NCI-H748 treated with DMSO at 0.1 percent for 48 hours (cell line): ENCODE measurements at regions not wholly inside any gene's neighbourhood (a gene's known extent, or its start where the extent isn't known, plus 50 kb on each side); places are given as distances from the start of the nearest gene placed in this dataset.
"Not testable (repeated sequence)": the region's sequence is repeated elsewhere in the genome, so short reads cannot be mapped to it uniquely, and the experiment has no call there.

ENCODE experiments used
- DNase-seq: peaks from one replicate; lab custom pipeline; 2025; lab: John Stamatoyannopoulos, UW

DNA sequence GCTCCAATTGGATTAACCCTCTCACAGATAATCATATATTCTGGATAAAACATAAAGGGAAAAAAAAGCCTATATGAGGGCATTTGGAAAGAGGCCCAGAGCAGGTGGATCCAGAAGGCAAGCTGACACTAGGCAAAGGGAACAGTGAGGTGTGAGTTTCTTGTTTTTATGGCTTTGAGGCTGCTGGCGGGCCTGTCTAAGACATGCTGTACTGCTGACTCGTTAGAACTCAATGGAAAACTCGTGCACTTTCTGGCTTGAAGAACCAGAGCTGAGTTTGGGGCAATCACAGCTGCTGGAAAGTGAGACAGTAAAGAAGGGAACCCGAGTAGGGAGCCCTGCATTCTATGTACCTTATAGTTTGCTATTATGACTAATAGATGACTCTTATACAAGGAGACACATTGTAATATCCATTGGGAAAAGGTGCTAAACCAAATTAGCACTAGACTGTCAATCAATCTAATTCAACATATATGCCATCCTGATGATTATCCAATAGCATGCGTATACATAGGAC lies 637.1 kb downstream of the GATA3 start:
- DNase-seq: no peak

DNA sequence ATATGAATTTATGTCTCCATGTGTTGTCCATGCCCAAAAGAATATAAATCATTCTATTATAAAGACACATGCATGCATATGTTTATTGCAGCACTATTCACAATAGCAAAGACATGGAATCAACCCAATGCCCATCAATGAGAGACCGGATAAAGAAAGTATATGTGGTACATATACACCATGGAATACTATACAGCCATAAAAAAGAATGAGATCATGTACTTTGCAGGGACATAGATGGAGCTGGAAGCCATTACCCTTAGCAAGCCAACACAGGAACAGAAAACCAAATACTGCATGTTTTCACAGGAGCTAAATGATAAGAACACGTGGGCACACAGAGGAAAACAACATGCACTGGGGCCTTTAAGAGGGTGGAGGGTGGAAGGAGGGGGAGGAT lies 639.1 kb downstream of the GATA3 start:
- not testable (repeated sequence) for DNase-seq

GRCh38 chr10:8696746-8697145 lies 642.3 kb downstream of the GATA3 start:
- no peak for DNase-seq

- no peak for DNase-seq
These were observed 646.2 kb downstream of the GATA3 start for GRCh38 chr10:8700689-8701088.

DNA sequence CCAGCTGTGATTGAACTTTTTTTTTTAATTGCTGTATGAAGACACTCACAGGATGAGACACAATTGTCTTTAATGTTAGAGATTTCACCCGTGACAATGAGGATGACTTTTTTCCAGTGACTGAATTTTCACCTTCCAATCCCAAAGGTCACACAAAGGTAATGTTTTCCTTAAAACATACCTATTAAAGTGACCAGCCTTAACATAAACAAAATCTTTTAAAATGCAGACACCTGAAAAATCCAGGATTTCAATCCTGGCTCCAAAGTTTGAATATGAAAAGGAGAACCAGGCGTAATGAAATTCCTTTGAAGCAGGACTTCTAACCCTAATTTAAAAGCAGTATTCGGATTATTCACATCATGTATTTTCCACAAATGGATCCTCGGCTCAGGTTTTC lies 647.7 kb downstream of the GATA3 start:
- DNase-seq: no peak

- DNase-seq: no peak
These were observed 650.9 kb downstream of the GATA3 start for GRCh38 chr10:8705415-8705814.

DNA sequence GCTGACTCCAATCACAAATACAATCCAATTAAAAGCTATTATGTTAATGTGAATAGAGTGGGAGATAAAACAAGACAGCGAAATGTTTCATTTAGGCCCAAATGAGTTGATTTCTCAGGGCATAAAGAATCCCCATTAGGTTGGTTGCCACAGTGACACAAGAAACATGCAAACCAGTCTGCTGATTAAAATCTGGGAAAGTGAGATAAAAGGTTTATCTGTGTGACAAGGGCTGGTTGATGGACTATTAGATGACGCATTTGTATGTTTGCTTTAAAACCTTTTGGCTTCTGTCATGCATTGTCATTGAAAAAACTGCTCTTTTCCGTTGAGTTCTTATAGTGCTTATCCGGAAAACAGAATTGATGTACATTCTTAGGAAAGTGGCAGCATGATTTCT lies 658.2 kb downstream of the GATA3 start:
- DNase-seq: no peak

GRCh38 chr10:8719971-8720370 lies 665.5 kb downstream of the GATA3 start:
- DNase-seq: no peak

- DNase-seq: no peak
These were observed 667.2 kb downstream of the GATA3 start for GRCh38 chr10:8721650-8722049.

DNA sequence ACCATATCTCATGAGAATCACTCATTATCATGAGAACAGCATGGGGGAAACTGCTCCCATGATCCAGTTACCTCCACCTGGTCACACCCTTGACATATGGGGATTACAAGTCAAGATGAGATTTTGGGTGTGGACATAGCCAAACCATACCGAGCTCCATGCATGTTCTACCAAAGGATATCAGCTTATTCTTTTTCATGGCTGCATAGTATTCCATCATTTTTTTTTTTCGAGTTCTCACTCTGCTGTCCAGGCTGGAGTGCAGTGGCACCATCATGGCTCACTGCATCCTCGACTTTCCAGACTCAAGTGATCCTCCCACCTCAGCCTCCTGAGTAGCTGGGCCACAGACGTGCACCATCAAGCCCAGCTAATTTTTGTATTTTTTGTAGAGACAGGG lies 668.3 kb downstream of the GATA3 start:
- DNase-seq: no peak

DNA sequence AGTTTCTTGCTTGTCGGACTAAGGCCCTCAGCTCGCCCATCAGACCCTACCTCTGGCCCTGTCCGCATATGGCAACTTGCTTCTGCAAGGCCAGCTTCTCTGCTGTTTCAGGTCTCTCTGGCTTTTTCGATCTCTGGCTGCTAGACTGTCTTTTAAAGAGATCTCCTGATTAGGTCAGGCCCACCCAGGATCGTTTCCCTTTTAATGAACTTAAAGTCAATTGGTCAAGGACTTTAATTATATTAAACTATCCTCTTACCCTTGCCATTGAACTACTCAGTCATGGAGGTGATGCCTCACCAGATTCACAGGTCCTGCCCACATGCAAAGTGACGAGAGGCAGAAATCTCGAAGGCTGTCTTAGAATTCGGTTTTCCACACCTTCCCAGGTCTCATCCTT lies 670.9 kb downstream of the GATA3 start:
- no peak for DNase-seq

GRCh38 chr10:8726084-8726778 lies 671.7 kb downstream of the GATA3 start:
- no peak for DNase-seq

DNA sequence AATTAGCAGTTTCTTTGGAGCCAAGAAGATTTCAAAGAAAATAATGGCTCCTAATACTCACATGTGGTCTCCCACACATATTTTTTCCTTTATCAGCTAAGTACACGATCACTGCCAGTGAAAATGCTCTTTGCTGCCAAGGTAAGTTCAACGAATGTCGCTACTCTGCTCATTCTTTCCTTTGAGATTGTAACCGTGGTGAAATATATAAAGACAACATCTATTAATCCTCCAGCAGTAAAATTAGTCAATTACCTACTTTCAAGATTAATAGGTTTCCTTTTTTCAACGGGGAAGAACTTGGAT lies 672.2 kb downstream of the GATA3 start:
- no peak for DNase-seq

DNA sequence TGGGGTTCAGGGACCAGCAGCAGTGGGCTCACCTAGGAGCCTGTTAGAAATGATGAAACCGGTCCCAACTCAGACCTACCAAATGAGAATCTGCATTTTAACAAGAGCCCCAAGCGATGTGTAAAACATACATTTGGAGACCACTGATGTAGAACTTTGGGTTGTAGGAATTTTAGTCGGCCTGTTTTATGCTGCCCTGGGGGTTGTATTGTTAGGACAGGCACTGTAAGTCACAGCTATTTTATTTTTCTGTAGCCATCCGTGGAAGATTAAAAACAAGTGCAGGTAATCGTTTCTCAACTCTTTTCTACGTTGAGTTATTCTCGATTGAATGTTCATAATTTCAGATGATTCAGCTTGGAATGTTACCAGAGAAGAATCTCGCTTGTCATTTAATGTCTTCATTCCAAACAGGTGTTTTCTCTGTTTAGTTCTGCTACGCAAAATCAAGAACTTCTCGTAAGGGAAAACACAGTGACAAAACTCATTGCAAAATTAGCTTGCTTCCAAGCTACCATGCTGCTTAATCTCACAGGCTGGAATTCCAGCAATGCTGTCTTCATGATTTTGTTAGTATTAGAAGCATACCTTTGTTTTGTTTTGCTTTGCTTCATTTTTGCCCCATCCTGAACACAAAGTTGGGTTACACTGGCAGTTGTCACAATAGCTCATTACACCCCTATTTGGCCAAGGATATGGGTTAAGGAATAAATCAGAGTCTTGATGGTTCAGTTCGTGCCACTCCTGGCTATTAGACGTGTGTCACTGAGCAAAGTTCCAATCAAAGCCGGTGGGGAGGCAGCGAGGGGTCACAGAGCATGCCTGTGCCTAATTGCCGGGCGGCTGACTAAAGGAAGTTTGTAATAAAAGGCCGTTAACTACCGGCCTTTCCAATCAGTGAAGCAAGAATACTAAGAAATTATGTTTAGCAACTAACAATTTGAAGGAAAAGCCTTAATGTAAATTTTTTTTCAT lies 676.9 kb downstream of the GATA3 start:
- no peak for DNase-seq

DNA sequence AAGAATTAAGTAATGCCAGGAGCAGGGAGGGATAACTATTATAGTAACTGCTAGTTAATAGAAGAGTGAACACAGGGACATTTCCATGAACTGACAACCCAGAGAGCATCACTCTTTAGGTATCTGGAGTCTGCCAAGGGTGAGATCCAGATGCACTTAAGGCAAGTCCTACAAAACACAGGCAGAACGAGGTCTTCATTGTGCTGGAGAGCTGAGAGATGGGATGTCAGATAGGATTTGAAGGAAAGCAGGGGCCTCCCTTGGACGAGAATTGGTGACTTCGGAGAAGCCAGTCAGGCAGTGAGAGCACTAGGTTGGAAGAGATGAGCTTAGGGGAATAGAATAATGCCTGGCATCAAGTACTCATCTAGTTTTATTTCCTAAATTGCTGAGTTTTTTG lies 684.5 kb downstream of the GATA3 start:
- no peak for DNase-seq

DNA sequence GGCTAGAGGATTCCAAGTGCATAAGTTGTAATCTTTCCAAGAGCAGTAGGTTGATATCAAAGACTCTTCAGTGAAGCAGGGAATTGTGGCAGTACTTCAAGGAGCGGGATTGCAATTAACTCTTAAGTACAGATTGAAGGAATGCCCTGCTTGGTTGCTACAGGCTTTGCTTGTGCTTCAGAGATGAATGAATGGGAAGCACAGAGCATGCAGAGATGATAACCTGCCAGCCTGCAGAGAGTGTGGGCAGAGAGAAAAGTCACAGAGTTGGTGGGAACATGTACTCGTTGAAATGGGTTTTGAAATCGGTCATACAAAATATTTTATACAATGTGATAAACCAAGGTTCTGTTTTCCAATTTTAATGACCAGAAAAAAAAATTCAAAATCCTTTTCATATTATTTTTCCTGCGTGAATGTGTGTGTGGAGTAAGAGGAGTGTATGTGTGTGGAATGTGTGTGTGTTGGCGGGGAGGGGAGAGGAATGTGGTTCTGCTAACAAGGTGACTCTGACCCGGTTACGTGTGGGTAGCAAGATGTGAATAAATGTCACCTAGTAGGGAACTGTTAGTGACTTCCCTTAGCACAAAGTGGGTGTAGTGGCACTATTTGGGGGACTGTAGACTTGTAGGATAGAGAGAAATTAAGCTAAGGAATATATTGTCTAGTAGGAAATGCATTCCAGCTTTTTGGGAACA lies 697.8 kb downstream of the GATA3 start:
- no peak for DNase-seq

GRCh38 chr10:8758029-8758428 lies 703.5 kb downstream of the GATA3 start:
- no peak for DNase-seq

DNA sequence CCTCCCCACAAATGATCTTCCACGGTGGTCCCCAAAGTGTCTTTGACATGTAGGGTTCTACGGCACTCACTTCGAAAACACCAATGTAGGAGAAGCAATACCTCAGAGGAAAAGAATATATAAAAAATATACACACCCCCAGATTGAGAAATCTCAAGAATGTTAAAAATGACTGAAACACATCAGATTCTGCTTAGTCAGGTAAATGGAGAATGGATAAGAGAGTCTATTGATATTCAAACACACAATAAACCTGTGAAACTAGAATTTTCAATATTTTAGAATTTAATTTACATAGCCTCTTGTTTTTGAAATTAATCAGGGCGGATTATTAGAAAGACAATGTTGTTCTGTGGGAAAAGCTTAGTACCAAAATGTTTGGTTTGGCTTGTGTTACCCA lies 712.4 kb downstream of the GATA3 start:
- no peak for DNase-seq

DNA sequence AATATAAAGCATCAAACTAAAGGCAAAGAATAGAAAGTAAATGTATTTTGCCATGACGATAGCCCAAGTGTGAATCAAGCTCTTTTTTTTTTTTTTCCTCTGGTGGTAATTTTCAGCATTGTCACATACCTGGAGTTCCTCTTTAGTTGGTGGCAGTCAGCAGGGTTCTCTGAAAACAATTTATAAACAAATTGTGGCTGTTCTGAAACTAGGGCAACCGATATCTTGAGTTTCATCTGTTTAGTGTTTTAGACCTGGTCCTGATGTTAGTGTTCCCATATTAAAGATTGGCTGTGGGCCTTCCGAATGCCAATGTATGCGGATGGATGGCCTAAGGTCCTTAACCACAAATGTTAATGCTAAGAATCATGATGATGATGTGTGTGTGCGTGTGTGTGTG lies 713.1 kb downstream of the GATA3 start:
- no peak for DNase-seq

- no peak for DNase-seq
These were observed 713.9 kb downstream of the GATA3 start for GRCh38 chr10:8768341-8768740.

DNA sequence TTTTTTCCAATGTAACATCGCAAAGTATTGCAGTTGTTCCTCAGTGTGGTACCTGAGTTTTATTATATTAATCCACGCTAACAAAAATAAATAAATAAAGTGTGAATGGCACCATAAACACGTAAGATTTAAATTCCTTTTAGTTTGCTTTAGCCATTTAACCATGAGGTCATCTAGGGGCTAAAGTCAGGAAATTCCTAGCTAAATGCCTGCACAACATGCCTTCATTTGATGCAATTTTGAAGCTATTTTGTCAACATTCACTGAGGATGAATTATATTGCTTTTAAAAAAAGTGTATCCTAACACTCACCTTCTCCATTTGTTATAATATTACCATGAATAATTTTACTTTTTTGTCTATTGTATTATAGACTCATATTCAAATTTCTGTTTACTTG lies 714.4 kb downstream of the GATA3 start:
- no peak for DNase-seq

GRCh38 chr10:8776926-8777622 lies 722.6 kb downstream of the GATA3 start:
- DNase-seq: no peak
